Peyer's patch (tissue), 4 donors: ENCODE measurements at regions not wholly inside any gene's neighbourhood (a gene's known extent, or its start where the extent isn't known, plus 50 kb on each side); places are given as distances from the start of the nearest gene placed in this dataset.

ENCODE experiments used
- POLR2A ChIP-seq, 2 donors: fragments of 450-650 bp; IDR thresholded peaks; one replicate each; pipeline ENCODE4 v1.5.1; 2017; ENCODE audit warnings: antibody characterized with exemption in 2 of 2, mild to moderate bottlenecking in 2 of 2, moderate library complexity in 2 of 2
- TF ChIP-seq, protein P1 (sequence below), 6 experiments: fragments of 450-650 bp in 4 of 6; fragments of 200-600 bp in 2 of 6; sonication (generic) in 1 of 6; IDR thresholded peaks; one replicate each; pipeline ENCODE4 v1.5.1; 2017 to 2019; ENCODE audit warnings: antibody characterized with exemption in 6 of 6, mild to moderate bottlenecking in 3 of 6, moderate library complexity in 1 of 6

DNA sequence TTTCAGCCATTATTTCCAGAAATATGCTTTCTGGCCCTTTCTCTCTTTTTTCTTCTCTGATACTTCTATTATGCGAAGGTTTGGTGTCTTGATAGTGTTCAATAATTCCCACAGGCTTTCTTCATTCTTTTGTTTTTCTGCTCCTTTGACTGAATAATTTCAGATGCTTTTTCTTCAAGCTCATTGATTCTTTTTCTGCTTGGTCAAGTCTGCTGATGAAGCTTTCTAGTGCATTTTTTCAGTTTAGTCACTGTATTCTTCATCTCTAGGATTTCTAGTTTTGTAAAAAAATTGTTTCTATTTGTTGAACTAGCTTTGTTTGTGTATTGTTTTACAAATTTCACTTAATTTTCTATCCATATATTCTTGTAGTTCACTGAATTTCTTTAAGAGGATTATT, 304.0 kb upstream of the TARS1 start:
- no peak for TF ChIP-seq POLR2A (IDR thresholded peaks at IDR 0.05)
- TF ChIP-seq, protein P1, sequence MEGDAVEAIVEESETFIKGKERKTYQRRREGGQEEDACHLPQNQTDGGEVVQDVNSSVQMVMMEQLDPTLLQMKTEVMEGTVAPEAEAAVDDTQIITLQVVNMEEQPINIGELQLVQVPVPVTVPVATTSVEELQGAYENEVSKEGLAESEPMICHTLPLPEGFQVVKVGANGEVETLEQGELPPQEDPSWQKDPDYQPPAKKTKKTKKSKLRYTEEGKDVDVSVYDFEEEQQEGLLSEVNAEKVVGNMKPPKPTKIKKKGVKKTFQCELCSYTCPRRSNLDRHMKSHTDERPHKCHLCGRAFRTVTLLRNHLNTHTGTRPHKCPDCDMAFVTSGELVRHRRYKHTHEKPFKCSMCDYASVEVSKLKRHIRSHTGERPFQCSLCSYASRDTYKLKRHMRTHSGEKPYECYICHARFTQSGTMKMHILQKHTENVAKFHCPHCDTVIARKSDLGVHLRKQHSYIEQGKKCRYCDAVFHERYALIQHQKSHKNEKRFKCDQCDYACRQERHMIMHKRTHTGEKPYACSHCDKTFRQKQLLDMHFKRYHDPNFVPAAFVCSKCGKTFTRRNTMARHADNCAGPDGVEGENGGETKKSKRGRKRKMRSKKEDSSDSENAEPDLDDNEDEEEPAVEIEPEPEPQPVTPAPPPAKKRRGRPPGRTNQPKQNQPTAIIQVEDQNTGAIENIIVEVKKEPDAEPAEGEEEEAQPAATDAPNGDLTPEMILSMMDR (IDR thresholded peaks at IDR 0.05): no peak
